Spleen (tissue), 11 donors: ENCODE measurements at regions not wholly inside any gene's neighbourhood (a gene's known extent, or its start where the extent isn't known, plus 50 kb on each side); places are given as distances from the start of the nearest gene placed in this dataset.
A peak's percentile ranks its signal among the peaks of the same experiment; 100 is the strongest.

Source experiments
- DNase-seq: peaks from one replicate; pipeline ENCODE4 v3.0.0-alpha.2; 2020
- H3K27ac ChIP-seq, 8 donors: fragments of 200-600 bp; sonication (generic) in 7 of 8; 1 replicate in 4 of 8; 2 replicates in 4 of 8; pipeline versions ENCODE4 v1.5.0 to v1.8.0; 2016 to 2021; ENCODE audit warnings: inconsistent platforms in 4 of 8, mild to moderate bottlenecking in 4 of 8, moderate library complexity in 1 of 8
- H3K27me3 ChIP-seq, 7 donors: fragments of 200-600 bp; sonication (generic) in 6 of 7; replicated peaks in 1 of 7; 1 replicate in 4 of 7; 2 replicates in 3 of 7; pipeline versions ENCODE4 v1.5.0 to v1.8.0; 2016 to 2021; ENCODE audit warnings: inconsistent platforms in 3 of 7, mild to moderate bottlenecking in 1 of 7
- H3K36me3 ChIP-seq, 6 donors: fragments of 200-600 bp; sonication (generic) in 5 of 6; 1 replicate in 4 of 6; 2 replicates in 2 of 6; pipeline versions ENCODE4 v1.5.0 to v1.8.0; 2016 to 2021; ENCODE audit warnings: inconsistent platforms in 2 of 6
- H3K4me1 ChIP-seq, 6 donors: fragments of 200-600 bp; sonication (generic) in 5 of 6; 1 replicate in 3 of 6; 2 replicates in 3 of 6; pipeline versions ENCODE4 v1.5.0 to v1.8.0; 2016 to 2021; ENCODE audit warnings: inconsistent platforms in 3 of 6
- H3K4me3 ChIP-seq, 8 donors: fragments of 200-600 bp; sonication (generic) in 7 of 8; 1 replicate in 4 of 8; 2 replicates in 4 of 8; pipeline versions ENCODE4 v1.5.0 to v1.8.0; 2016 to 2021; ENCODE audit warnings: inconsistent platforms in 4 of 8, mild to moderate bottlenecking in 4 of 8, moderate library complexity in 2 of 8
- H3K9me3 ChIP-seq, 8 donors: fragments of 200-600 bp; sonication (generic) in 7 of 8; 1 replicate in 4 of 8; 2 replicates in 4 of 8; pipeline versions ENCODE4 v1.5.0 to v1.8.0; 2016 to 2021; ENCODE audit warnings: inconsistent platforms in 4 of 8
- CTCF ChIP-seq, 11 experiments: fragments of 200-600 bp in 7 of 11; fragments of 450-650 bp in 4 of 11; sonication (generic) in 4 of 11; IDR thresholded peaks in 8 of 11; conservative IDR thresholded peaks in 3 of 11; 1 replicate in 7 of 11; 2 replicates in 4 of 11; pipeline versions ENCODE4 v1.4.0 to v1.8.0; 2016 to 2021; ENCODE audit warnings: antibody characterized with exemption in 11 of 11, inconsistent platforms in 4 of 11, mild to moderate bottlenecking in 1 of 11
- POLR2A ChIP-seq, 3 donors: fragments of 450-650 bp; IDR thresholded peaks; one replicate each; pipeline ENCODE4 v1.5.1; 2017; ENCODE audit warnings: antibody characterized with exemption in 3 of 3, mild to moderate bottlenecking in 1 of 3
- POLR2AphosphoS5 ChIP-seq, 3 donors: sonication (generic); formaldehyde crosslinking; IDR thresholded peaks; one replicate each; pipeline ENCODE4 v1.5.1; 2017; ENCODE audit warnings: antibody characterized with exemption in 3 of 3
- WGBS, 5 donors: extraction: QIAGEN DNeasy Blood & Tissue Kit in 3 of 5; methylation state at CpG; one replicate each; pipeline versions ENCODE4 v1.1.5 to v1.1.7; 2013 to 2018; 5-methylcytosine and 5-hydroxymethylcytosine counted together
- intact Hi-C: fragments of 100-400 bp; cut with DNase I; formaldehyde crosslinking; loops from one replicate; pipeline ENCODE4 v1.15.0; 2023; ENCODE audit warnings: low total_unique reads
- donor health status: healthy with polysubstance abuse.
- donor health status: DM: no; HTN: no; CAD: no; lungs with moderate emphysema.
- donor health status: DM: no; HTN: no; CAD: no.
- donor health status: Bipolar disorder and iron deficiency.
- donor health status: healthy.
- donor health status: DM: no; HTN: no; CAD: no.
- donor health status: DM: yes; HTN: yes; CAD: no.

GRCh38 chrY:19075471-19076253, 302.1 kb upstream of the HSFY2 start:
- Histone ChIP-seq H3K4me3 (peak overlapping the region in 3 of 8 donors; percentile 42 to 53 (median 50)), H3K27ac (peak overlapping the region in 3 of 8 donors; percentile 72 to 82 (median 82)), H3K27me3 (peaks cover 0 to 10% (median 0%) of the 10 kb centered on the region in 7 donors), H3K36me3 (no peaks in the 10 kb centered on the region), H3K9me3 (no peaks in the 10 kb centered on the region), H3K4me1 (peaks cover 0 to 9% (median 0%) of the 10 kb centered on the region in 6 donors)
- intact Hi-C loops, result no loop called here
- WGBS, 5 donors, result 5 to 9% (median 7%) methylated on average over 24 to 28 of the region's 28 CpGs; no CpG with 5 or more reads in 2 of the 5 donors
- DNase-seq, result no peak
- TF ChIP-seq POLR2A (IDR thresholded peaks at IDR 0.05), result no peak
- TF ChIP-seq POLR2AphosphoS5 (IDR thresholded peaks at IDR 0.05), result peak in 1 of 3 donors; percentile 69
- no peak for TF ChIP-seq CTCF (IDR thresholded peaks at IDR 0.05 in 8 of 11, conservative IDR thresholded peaks at IDR 0.05 in 3 of 11)

GRCh38 chrY:19067435-19067834, 293.9 kb upstream of the HSFY2 start:
- no peak for DNase-seq
- no peak overlapping the region for H3K27ac ChIP-seq
- no peaks in the 10 kb centered on the region for H3K9me3 ChIP-seq
- H3K36me3 ChIP-seq, result no peaks in the 10 kb centered on the region
- intact Hi-C loops, result no loop called here
- no peaks in the 10 kb centered on the region for H3K4me1 ChIP-seq
- no peak for TF ChIP-seq CTCF (IDR thresholded peaks at IDR 0.05 in 8 of 11, conservative IDR thresholded peaks at IDR 0.05 in 3 of 11)
- no peak for TF ChIP-seq POLR2A (IDR thresholded peaks at IDR 0.05)
- TF ChIP-seq POLR2AphosphoS5 (IDR thresholded peaks at IDR 0.05), result no peak
- H3K4me3 ChIP-seq, result no peak overlapping the region
- H3K27me3 ChIP-seq, result no peaks in the 10 kb centered on the region

GRCh38 chrY:19066447-19067190, 293.1 kb upstream of the HSFY2 start:
- Histone ChIP-seq H3K27me3 (no peaks in the 10 kb centered on the region), H3K9me3 (no peaks in the 10 kb centered on the region), H3K36me3 (no peaks in the 10 kb centered on the region), H3K27ac (no peak overlapping the region), H3K4me3 (no peak overlapping the region), H3K4me1 (no peaks in the 10 kb centered on the region)
- no peak for DNase-seq
- TF ChIP-seq POLR2A (IDR thresholded peaks at IDR 0.05) (no peak), POLR2AphosphoS5 (IDR thresholded peaks at IDR 0.05) (no peak), CTCF (IDR thresholded peaks at IDR 0.05 in 8 of 11, conservative IDR thresholded peaks at IDR 0.05 in 3 of 11) (no peak)
- intact Hi-C loops, result no loop called here
- WGBS, 5 donors, result 86 to 95% (median 90%) methylated on average over 9 of the region's 9 CpGs; no CpG with 5 or more reads in 2 of the 5 donors

GRCh38 chrY:19065119-19065518, 291.6 kb upstream of the HSFY2 start:
- Histone ChIP-seq H3K9me3 (no peaks in the 10 kb centered on the region), H3K4me1 (no peaks in the 10 kb centered on the region), H3K4me3 (no peak overlapping the region), H3K27me3 (no peaks in the 10 kb centered on the region), H3K27ac (no peak overlapping the region), H3K36me3 (no peaks in the 10 kb centered on the region)
- WGBS, 5 donors, result 86 to 94% (median 90%) methylated on average over 5 of the region's 5 CpGs; no CpG with 5 or more reads in 2 of the 5 donors
- intact Hi-C loops, result no loop called here
- no peak for DNase-seq
- TF ChIP-seq POLR2AphosphoS5 (IDR thresholded peaks at IDR 0.05) (no peak), POLR2A (IDR thresholded peaks at IDR 0.05) (no peak), CTCF (IDR thresholded peaks at IDR 0.05 in 8 of 11, conservative IDR thresholded peaks at IDR 0.05 in 3 of 11) (no peak)
